Panc1 (cell line): ENCODE measurements at regions not wholly inside any gene's neighbourhood (a gene's known extent, or its start where the extent isn't known, plus 50 kb on each side); places are given as distances from the start of the nearest gene placed in this dataset.

ENCODE experiments used
- ATAC-seq: fragments of 200-7000 bp; cut with Tn5 transposase; 2 replicates; pipeline ENCODE4 v1.9.1; 2020; ENCODE audit warnings: mild to moderate bottlenecking, moderate library complexity
- BruUV-seq: library from RNA; stranded (reverse); fragments of 400-500 nt; replicated peaks from 2 replicates; lab custom pipeline; 2021; lab: Mats Ljungman, UMichigan
- CTCF ChIA-PET: fragments of 300-600 bp; sonication (Branson Sonifier 250); formaldehyde crosslinking; loops from one replicate; lab custom pipeline; 2022; ENCODE audit warnings: antibody characterized with exemption; lab: Charles Lee
- POLR2A ChIA-PET: fragments of 300-600 bp; sonication (Branson Sonifier 250); formaldehyde crosslinking; loops from one replicate; lab custom pipeline; 2022; ENCODE audit warnings: antibody characterized with exemption; lab: Charles Lee
- DNase-seq: peaks from one replicate; pipeline ENCODE4 v3.0.0-alpha.2; 2010; ENCODE audit warnings: low read depth, low spot score
- H3K27ac ChIP-seq: 2 replicates; pipeline ENCODE4 v1.5.1; 2011; ENCODE audit warnings: mild to moderate bottlenecking, low read length, inconsistent platforms
- H3K27me3 ChIP-seq: fragments of 200-500 bp; sonication (Bioruptor generic); 2 replicates; pipeline ENCODE4 v1.6.0; 2014; ENCODE audit warnings: low read length, inconsistent platforms; ENCODE audit not compliant: control insufficient read depth, insufficient read depth
- H3K36me3 ChIP-seq: fragments of 200-500 bp; sonication (Bioruptor generic); 2 replicates; pipeline ENCODE4 v1.5.1; 2014; ENCODE audit warnings: inconsistent platforms, mild to moderate bottlenecking, low read length, moderate library complexity; ENCODE audit not compliant: control insufficient read depth, insufficient read depth
- H3K4me1 ChIP-seq: 2 replicates; pipeline ENCODE4 v1.5.1; 2011; ENCODE audit warnings: inconsistent platforms, mild to moderate bottlenecking, low read length, moderate library complexity; ENCODE audit not compliant: control insufficient read depth, insufficient read depth
- H3K4me3 ChIP-seq, 2 experiments: 2 replicates each; pipeline ENCODE4 v1.5.1; 2011 to 2012; ENCODE audit warnings: low read depth in 2 of 2, low read length in 2 of 2, mild to moderate bottlenecking in 2 of 2, inconsistent platforms in 1 of 2, moderate library complexity in 1 of 2
- H3K9me3 ChIP-seq: fragments of 200-500 bp; sonication (Bioruptor generic); 2 replicates; pipeline ENCODE4 v1.5.1; 2014; ENCODE audit warnings: low read depth, mild to moderate bottlenecking, inconsistent platforms, low read length, moderate library complexity; ENCODE audit not compliant: control insufficient read depth, insufficient read depth
- CTCF ChIP-seq: fragments of 450-650 bp; IDR thresholded peaks from 2 replicates; pipeline ENCODE4 v1.5.1; 2017; ENCODE audit warnings: mild to moderate bottlenecking
- POLR2AphosphoS5 ChIP-seq: IDR thresholded peaks from 2 replicates; pipeline ENCODE4 v1.6.1; 2012; ENCODE audit warnings: mild to moderate bottlenecking, low read depth, low read length, moderate library complexity
- REST ChIP-seq, 2 experiments: IDR thresholded peaks; 2 replicates each; pipeline ENCODE4 v1.6.1; 2011 to 2012; ENCODE audit warnings: low read depth in 2 of 2, control low read depth in 1 of 2, low read length in 1 of 2, mild to moderate bottlenecking in 1 of 2, moderate library complexity in 1 of 2; ENCODE audit not compliant: insufficient read depth in 1 of 2
- SIN3A ChIP-seq: IDR thresholded peaks from 2 replicates; pipeline ENCODE4 v1.6.1; 2012; ENCODE audit warnings: low read depth, mild to moderate bottlenecking, low read length, moderate library complexity, borderline replicate concordance; ENCODE audit not compliant: insufficient read depth
- TCF7L2 ChIP-seq: IDR thresholded peaks from 2 replicates; pipeline ENCODE4 v1.6.1; 2011; ENCODE audit warnings: mild to moderate bottlenecking, low read depth, low read length, inconsistent platforms
- in situ Hi-C: cut with HindIII; loops from 2 replicates; pipeline ENCODE4 v1.10.0; 2016; ENCODE audit warnings: low sequenced_read_pairs, low pct_unique_long_range_greater_than_20kb
- intact Hi-C: fragments of 100-400 bp; cut with micrococcal nuclease; formaldehyde crosslinking; loops from one replicate; pipeline ENCODE4 v1.10.0; 2022; ENCODE audit not compliant: unreplicated experiment

GRCh38 chr15:95595759-95596158, 734.7 kb upstream of the NR2F2 start:
- no peak for DNase-seq
- TF ChIP-seq POLR2AphosphoS5 (no peak), REST (IDR thresholded peaks at IDR 0.05; ENCODE audit: insufficient read depth in 1 of 2, low read depth in 2 of 2, low read length in 1 of 2) (no peak), TCF7L2 (no peak)
- BruUV-seq, result no TSS peak
- H3K27ac ChIP-seq, result no peak overlapping the region
- ATAC-seq, result no peak
- intact Hi-C loops (no loop called here), in situ Hi-C loops (no loop called here)
- CTCF ChIA-PET, result no interaction called here
- H3K36me3 ChIP-seq, result no peaks in the 10 kb centered on the region
- no peaks in the 10 kb centered on the region for H3K4me1 ChIP-seq
- H3K9me3 ChIP-seq, result no peaks in the 10 kb centered on the region
- H3K27me3 ChIP-seq, result no peaks in the 10 kb centered on the region
- no peak overlapping the region for H3K4me3 ChIP-seq
- POLR2A ChIA-PET, result no interaction called here

GRCh38 chr15:95596496-95596895, 734.0 kb upstream of the NR2F2 start:
- POLR2A ChIA-PET, result no interaction called here
- in situ Hi-C loops, result no loop called here

More at GRCh38 chr15:95596496-95596895, 734.0 kb upstream of the NR2F2 start:
- no peaks in the 10 kb centered on the region for H3K4me1 ChIP-seq
- no TSS peak for BruUV-seq
- CTCF ChIA-PET, result no interaction called here
- no peaks in the 10 kb centered on the region for H3K9me3 ChIP-seq
- H3K36me3 ChIP-seq, result no peaks in the 10 kb centered on the region
- TF ChIP-seq TCF7L2, result no peak
- no peak for TF ChIP-seq SIN3A
- TF ChIP-seq POLR2AphosphoS5, result no peak
- no peak for TF ChIP-seq CTCF
- H3K27ac ChIP-seq, result no peak overlapping the region
- no peak overlapping the region for H3K4me3 ChIP-seq
- no peak for ATAC-seq
- intact Hi-C loops, result no loop called here
- DNase-seq, result no peak
- H3K27me3 ChIP-seq, result no peaks in the 10 kb centered on the region
